GM21723 (cell line): ENCODE measurements at regions not wholly inside any gene's neighbourhood (a gene's known extent, or its start where the extent isn't known, plus 50 kb on each side); places are given as distances from the start of the nearest gene placed in this dataset.
"Not testable (repeated sequence)": the region's sequence is repeated elsewhere in the genome, so short reads cannot be mapped to it uniquely, and the experiment has no call there.

Experiments used
- ATAC-seq: cut with Tn5 transposase; IDR thresholded peaks from one replicate; pipeline ENCODE4 v1.9.1; 2021; ENCODE audit warnings: mild to moderate bottlenecking, moderate library complexity; ENCODE audit not compliant: unreplicated experiment

- no peak for ATAC-seq
These were observed 178.9 kb downstream of the MMUT start for GRCh38 chr6:49284180-49284579.

- not testable (repeated sequence) for ATAC-seq
These were observed 188.0 kb downstream of the MMUT start for GRCh38 chr6:49274809-49275769.

GRCh38 chr6:49269190-49269589 is 193.9 kb downstream of the MMUT start:
- ATAC-seq: no peak

- no peak for ATAC-seq
These were observed 198.1 kb downstream of the MMUT start for GRCh38 chr6:49264909-49265308.

GRCh38 chr6:49264496-49264895 is 198.6 kb downstream of the MMUT start:
- no peak for ATAC-seq

- no peak for ATAC-seq
These were observed 205.5 kb downstream of the MMUT start for GRCh38 chr6:49257549-49257948.

- ATAC-seq: no peak
These were observed 207.7 kb downstream of the MMUT start for GRCh38 chr6:49255335-49255734.

- ATAC-seq: no peak
These were observed 210.2 kb downstream of the MMUT start for GRCh38 chr6:49252901-49253300.

- ATAC-seq: no peak
These were observed 229.6 kb downstream of the MMUT start for GRCh38 chr6:49233483-49233882.

GRCh38 chr6:49225471-49225870 is 237.6 kb downstream of the MMUT start:
- no peak for ATAC-seq

GRCh38 chr6:49220293-49220692 is 242.8 kb downstream of the MMUT start:
- no peak for ATAC-seq

- ATAC-seq: no peak
These were observed 257.5 kb downstream of the MMUT start for GRCh38 chr6:49205526-49205925.

GRCh38 chr6:49202924-49203536 is 260.0 kb downstream of the MMUT start:
- ATAC-seq: no peak

GRCh38 chr6:49198015-49198414 is 265.0 kb downstream of the MMUT start:
- no peak for ATAC-seq

- not testable (repeated sequence) for ATAC-seq
These were observed 300.7 kb downstream of the MMUT start for GRCh38 chr6:49162379-49162778.

GRCh38 chr6:49155316-49155715 is 307.7 kb downstream of the MMUT start:
- ATAC-seq: no peak

GRCh38 chr6:49151957-49152356 is 311.1 kb downstream of the MMUT start:
- no peak for ATAC-seq

GRCh38 chr6:49151461-49151860 is 311.6 kb downstream of the MMUT start:
- no peak for ATAC-seq

- ATAC-seq: no peak
These were observed 312.0 kb downstream of the MMUT start for GRCh38 chr6:49151033-49151432.

GRCh38 chr6:49145280-49145679 is 317.8 kb downstream of the MMUT start:
- ATAC-seq: no peak

GRCh38 chr6:49142421-49143151 is 320.5 kb downstream of the MMUT start:
- no peak for ATAC-seq

GRCh38 chr6:49121970-49122369 is 341.1 kb downstream of the MMUT start:
- ATAC-seq: no peak
